ENCODE measurements at regions not wholly inside any gene's neighbourhood (a gene's known extent, or its start where the extent isn't known, plus 50 kb on each side); places are given as distances from the start of the nearest gene placed in this dataset.

GRCh38 chr3:25084016-25084415 lies 344.0 kb upstream of the RARB start:
- no peak for TF ChIP-seq GATA2 (IDR thresholded peaks at IDR 0.05; ENCODE audit: low read depth, low read length)
- TF ChIP-seq GATA3 (IDR thresholded peaks at IDR 0.05; ENCODE audit: low read depth, low read length), result no peak
